ENCODE measurements at regions not wholly inside any gene's neighbourhood (a gene's known extent, or its start where the extent isn't known, plus 50 kb on each side); places are given as distances from the start of the nearest gene placed in this dataset.

DNA sequence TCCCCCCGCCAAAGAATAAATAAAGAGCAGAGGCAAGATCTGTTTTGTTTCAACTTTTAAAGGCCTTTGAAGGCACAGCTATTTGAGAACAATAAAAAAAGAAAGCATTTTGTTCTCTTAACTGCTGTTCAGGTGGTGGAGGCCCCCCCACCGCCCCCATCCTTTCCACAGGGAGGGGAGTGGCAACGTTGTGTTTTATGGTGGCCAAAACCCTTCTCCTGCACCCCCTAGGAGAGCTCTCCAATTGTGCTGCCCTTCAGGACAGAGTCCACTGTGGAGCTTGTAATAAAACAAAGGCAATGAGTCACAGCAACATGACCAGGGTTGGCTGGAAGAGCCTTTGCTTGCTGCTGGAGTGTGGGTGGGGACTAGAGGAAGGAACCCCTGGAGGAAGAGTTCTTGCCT is 987.9 kb downstream of the KCNMA1 start:
- Mint-ChIP-seq H3K27me3 (ENCODE audit: low read depth) (peaks cover 8% of the 10 kb centered on the region), H3K36me3 (peaks cover 4% of the 10 kb centered on the region), H3K9me3 (peaks cover 13% of the 10 kb centered on the region)

GRCh38 chr10:76649254-76649653 is 988.4 kb downstream of the KCNMA1 start:
- H3K9me3 Mint-ChIP-seq, result peaks cover 9% of the 10 kb centered on the region
- H3K36me3 Mint-ChIP-seq, result peaks cover 4% of the 10 kb centered on the region
- no peak for DNase-seq (ENCODE audit: low spot score in 2 of 2, unreplicated experiment in 2 of 2)
- no peak overlapping the region for H3K27ac Mint-ChIP-seq
- peaks cover 21% of the 10 kb centered on the region for H3K4me1 Mint-ChIP-seq
- H3K4me3 Mint-ChIP-seq, result no peak overlapping the region
- H3K27me3 Mint-ChIP-seq (ENCODE audit: low read depth), result peaks cover 8% of the 10 kb centered on the region
- TF ChIP-seq, protein P1, sequence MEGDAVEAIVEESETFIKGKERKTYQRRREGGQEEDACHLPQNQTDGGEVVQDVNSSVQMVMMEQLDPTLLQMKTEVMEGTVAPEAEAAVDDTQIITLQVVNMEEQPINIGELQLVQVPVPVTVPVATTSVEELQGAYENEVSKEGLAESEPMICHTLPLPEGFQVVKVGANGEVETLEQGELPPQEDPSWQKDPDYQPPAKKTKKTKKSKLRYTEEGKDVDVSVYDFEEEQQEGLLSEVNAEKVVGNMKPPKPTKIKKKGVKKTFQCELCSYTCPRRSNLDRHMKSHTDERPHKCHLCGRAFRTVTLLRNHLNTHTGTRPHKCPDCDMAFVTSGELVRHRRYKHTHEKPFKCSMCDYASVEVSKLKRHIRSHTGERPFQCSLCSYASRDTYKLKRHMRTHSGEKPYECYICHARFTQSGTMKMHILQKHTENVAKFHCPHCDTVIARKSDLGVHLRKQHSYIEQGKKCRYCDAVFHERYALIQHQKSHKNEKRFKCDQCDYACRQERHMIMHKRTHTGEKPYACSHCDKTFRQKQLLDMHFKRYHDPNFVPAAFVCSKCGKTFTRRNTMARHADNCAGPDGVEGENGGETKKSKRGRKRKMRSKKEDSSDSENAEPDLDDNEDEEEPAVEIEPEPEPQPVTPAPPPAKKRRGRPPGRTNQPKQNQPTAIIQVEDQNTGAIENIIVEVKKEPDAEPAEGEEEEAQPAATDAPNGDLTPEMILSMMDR (IDR thresholded peaks at IDR 0.05; ENCODE audit: unreplicated experiment), result no peak

More for the DNA sequence above, 987.9 kb downstream of the KCNMA1 start:
- DNase-seq (ENCODE audit: low spot score in 2 of 2, unreplicated experiment in 2 of 2), result no peak
- H3K4me1 Mint-ChIP-seq, result peaks cover 21% of the 10 kb centered on the region
- H3K4me3 Mint-ChIP-seq, result no peak overlapping the region
- no peak overlapping the region for H3K27ac Mint-ChIP-seq
- TF ChIP-seq, protein P1 (IDR thresholded peaks at IDR 0.05; ENCODE audit: unreplicated experiment), result no peak

- Mint-ChIP-seq H3K9me3 (no peaks in the 10 kb centered on the region), H3K27me3 (ENCODE audit: low read depth) (no peaks in the 10 kb centered on the region), H3K4me3 (no peak overlapping the region), H3K36me3 (no peaks in the 10 kb centered on the region), H3K27ac (no peak overlapping the region), H3K4me1 (peaks cover 21% of the 10 kb centered on the region)
- no peak for DNase-seq (ENCODE audit: low spot score in 2 of 2, unreplicated experiment in 2 of 2)
- TF ChIP-seq, protein P1 (IDR thresholded peaks at IDR 0.05; ENCODE audit: unreplicated experiment), result no peak
Observed at GRCh38 chr10:76647301-76647700, 990.3 kb downstream of the KCNMA1 start.

DNA sequence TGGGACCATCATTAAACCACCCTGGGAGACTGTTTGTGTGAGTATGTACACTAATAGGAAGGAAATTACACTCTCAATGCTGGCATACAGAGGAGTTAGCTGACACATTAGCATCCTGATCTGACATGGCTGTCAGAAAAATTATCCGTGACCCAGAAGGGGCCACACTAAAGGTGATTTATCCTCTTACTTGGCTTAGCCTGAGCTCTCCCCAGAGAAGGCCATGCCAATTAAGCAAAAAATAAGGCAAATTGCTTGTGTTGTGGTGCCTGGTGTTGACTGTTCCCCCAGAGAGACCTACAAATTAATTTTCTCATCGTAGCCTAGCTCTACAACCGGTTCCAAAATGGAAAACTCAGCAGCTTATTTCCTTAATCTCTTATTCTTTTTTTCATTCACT is 992.3 kb downstream of the KCNMA1 start:
- TF ChIP-seq, protein P1 (IDR thresholded peaks at IDR 0.05; ENCODE audit: unreplicated experiment), result no peak
- Mint-ChIP-seq H3K27me3 (ENCODE audit: low read depth) (no peaks in the 10 kb centered on the region), H3K36me3 (no peaks in the 10 kb centered on the region), H3K27ac (no peak overlapping the region), H3K4me3 (no peak overlapping the region), H3K4me1 (peaks cover 13% of the 10 kb centered on the region), H3K9me3 (no peaks in the 10 kb centered on the region)
- no peak for DNase-seq (ENCODE audit: low spot score in 2 of 2, unreplicated experiment in 2 of 2)

- H3K27ac Mint-ChIP-seq, result no peak overlapping the region
- H3K9me3 Mint-ChIP-seq, result no peaks in the 10 kb centered on the region
Observed at GRCh38 chr10:76644476-76644875, 993.1 kb downstream of the KCNMA1 start.

More at GRCh38 chr10:76644476-76644875, 993.1 kb downstream of the KCNMA1 start:
- Mint-ChIP-seq H3K4me1 (peaks cover 5% of the 10 kb centered on the region), H3K4me3 (no peak overlapping the region), H3K27me3 (ENCODE audit: low read depth) (no peaks in the 10 kb centered on the region), H3K36me3 (no peaks in the 10 kb centered on the region)
- TF ChIP-seq, protein P1 (IDR thresholded peaks at IDR 0.05; ENCODE audit: unreplicated experiment), result no peak
- DNase-seq (ENCODE audit: low spot score in 2 of 2, unreplicated experiment in 2 of 2), result no peak
